SH-SY5Y (cell line): ENCODE measurements at regions not wholly inside any gene's neighbourhood (a gene's known extent, or its start where the extent isn't known, plus 50 kb on each side); places are given as distances from the start of the nearest gene placed in this dataset.

Experiments used
- GATA2 ChIP-seq: IDR thresholded peaks from 2 replicates; pipeline ENCODE4 v1.6.1; 2011; ENCODE audit warnings: mild to moderate bottlenecking, low read depth, low read length
- GATA3 ChIP-seq: IDR thresholded peaks from 2 replicates; pipeline ENCODE4 v1.6.1; 2011; ENCODE audit warnings: low read depth, mild to moderate bottlenecking, low read length, moderate library complexity

GRCh38 chr11:26837154-26837553, 115.3 kb upstream of the SLC5A12 start:
- TF ChIP-seq GATA2 (no peak), GATA3 (no peak)
